Brain microvascular endothelial cell (primary cell): ENCODE measurements at regions not wholly inside any gene's neighbourhood (a gene's known extent, or its start where the extent isn't known, plus 50 kb on each side); places are given as distances from the start of the nearest gene placed in this dataset.

Experiments
- DNase-seq: peaks from one replicate; pipeline ENCODE4 v3.0.0-alpha.2; 2020
- H3K27ac ChIP-seq: fragments of 250-450 bp; sonication (Bioruptor Pico); 2 replicates; pipeline ENCODE4 v1.5.1; 2020; ENCODE audit warnings: mild to moderate bottlenecking, moderate library complexity
- H3K27me3 ChIP-seq: fragments of 250-450 bp; sonication (Bioruptor Pico); replicated peaks from 2 replicates; pipeline ENCODE4 v1.5.1; 2020; ENCODE audit warnings: mild to moderate bottlenecking
- H3K36me3 ChIP-seq: fragments of 250-450 bp; sonication (Bioruptor Pico); replicated peaks from 2 replicates; pipeline ENCODE4 v1.5.1; 2020; ENCODE audit warnings: mild to moderate bottlenecking
- H3K4me3 ChIP-seq: 2 replicates; pipeline ENCODE4 v1.5.1; 2011; ENCODE audit warnings: low read depth, mild to moderate bottlenecking, control low read depth, low read length, moderate library complexity
- CTCF ChIP-seq: IDR thresholded peaks from 2 replicates; pipeline ENCODE4 v1.5.1; 2011; ENCODE audit warnings: low read depth, mild to moderate bottlenecking, moderate library complexity, low read length, control low read depth, inconsistent platforms; ENCODE audit errors: missing control alignments
- in situ Hi-C: cut with HindIII; loops from 2 replicates; pipeline ENCODE4 v1.10.0; 2017; ENCODE audit warnings: low sequenced_read_pairs, low pct_ligation_motif_present

GRCh38 chr9:100890321-100890720 lies 138.2 kb upstream of the PLPPR1 start:
- Histone ChIP-seq H3K27me3 (no peaks in the 10 kb centered on the region), H3K36me3 (no peaks in the 10 kb centered on the region), H3K27ac (no peak overlapping the region), H3K4me3 (no peak overlapping the region)
- DNase-seq = no peak
- TF ChIP-seq CTCF = no peak
- in situ Hi-C loops = no loop called here

GRCh38 chr9:100911273-100911672 lies 117.3 kb upstream of the PLPPR1 start:
- Histone ChIP-seq H3K27ac (no peak overlapping the region), H3K4me3 (no peak overlapping the region), H3K27me3 (no peaks in the 10 kb centered on the region), H3K36me3 (no peaks in the 10 kb centered on the region)
- DNase-seq = no peak
- in situ Hi-C loops = no loop called here
- TF ChIP-seq CTCF = no peak

GRCh38 chr9:100913257-100913656 lies 115.3 kb upstream of the PLPPR1 start:
- no peak overlapping the region for H3K4me3 ChIP-seq
- DNase-seq = no peak
- H3K27ac ChIP-seq = no peak overlapping the region
- H3K36me3 ChIP-seq = no peaks in the 10 kb centered on the region
- no peaks in the 10 kb centered on the region for H3K27me3 ChIP-seq
- TF ChIP-seq CTCF = no peak
- in situ Hi-C loops = no loop called here

- no peaks in the 10 kb centered on the region for H3K36me3 ChIP-seq
- TF ChIP-seq CTCF = no peak
- H3K4me3 ChIP-seq = no peak overlapping the region
- no peaks in the 10 kb centered on the region for H3K27me3 ChIP-seq
- in situ Hi-C loops = no loop called here
- DNase-seq = no peak
- H3K27ac ChIP-seq = no peak overlapping the region
Measured at GRCh38 chr9:100914266-100914665, 114.3 kb upstream of the PLPPR1 start.

GRCh38 chr9:100919506-100919905 lies 109.0 kb upstream of the PLPPR1 start:
- DNase-seq = no peak
- no peak for TF ChIP-seq CTCF
- H3K27me3 ChIP-seq = no peaks in the 10 kb centered on the region
- no peak overlapping the region for H3K27ac ChIP-seq
- in situ Hi-C loops = no loop called here
- no peaks in the 10 kb centered on the region for H3K36me3 ChIP-seq
- no peak overlapping the region for H3K4me3 ChIP-seq

- no peak for TF ChIP-seq CTCF
- DNase-seq = no peak
- Histone ChIP-seq H3K27ac (no peak overlapping the region), H3K36me3 (no peaks in the 10 kb centered on the region), H3K4me3 (no peak overlapping the region), H3K27me3 (no peaks in the 10 kb centered on the region)
- in situ Hi-C loops = no loop called here
Measured at GRCh38 chr9:100926366-100926765, 102.2 kb upstream of the PLPPR1 start.
